OCI-LY1 (cell line): ENCODE measurements at regions not wholly inside any gene's neighbourhood (a gene's known extent, or its start where the extent isn't known, plus 50 kb on each side); places are given as distances from the start of the nearest gene placed in this dataset.

ENCODE experiments used
- H2AFZ ChIP-seq: fragments of 200-600 bp; sonication (generic), shearing (Covaris generic); 2 replicates; pipeline ENCODE4 v1.6.0; 2014; ENCODE audit warnings: antibody characterized with exemption, mild to moderate bottlenecking, low read length
- H3F3A ChIP-seq: fragments of 200-600 bp; sonication (generic), shearing (Covaris generic); 2 replicates; pipeline ENCODE4 v1.6.0; 2014; ENCODE audit warnings: mild to moderate bottlenecking, antibody characterized with exemption, low read length, moderate library complexity; ENCODE audit not compliant: insufficient read depth
- H3K27ac ChIP-seq: fragments of 200-600 bp; sonication (generic); 2 replicates; pipeline ENCODE4 v1.5.1; 2014; ENCODE audit warnings: low read length, mixed run types, mild to moderate bottlenecking, low read depth; ENCODE audit not compliant: poor library complexity, severe bottlenecking
- H3K27me3 ChIP-seq: fragments of 200-600 bp; sonication (generic); 2 replicates; pipeline ENCODE4 v1.6.0; 2014; ENCODE audit warnings: antibody characterized with exemption, mild to moderate bottlenecking, low read length, moderate library complexity; ENCODE audit not compliant: insufficient read depth
- H3K36me3 ChIP-seq: fragments of 200-600 bp; sonication (generic); 2 replicates; pipeline ENCODE4 v1.6.1; 2014; ENCODE audit warnings: mild to moderate bottlenecking, antibody characterized with exemption, low read length, moderate library complexity, mixed read lengths; ENCODE audit not compliant: insufficient read depth
- H3K4me1 ChIP-seq: fragments of 200-600 bp; sonication (generic); 2 replicates; pipeline ENCODE4 v1.5.1; 2014; ENCODE audit warnings: mild to moderate bottlenecking, low read length, moderate library complexity; ENCODE audit not compliant: insufficient read depth, severe bottlenecking
- H3K4me2 ChIP-seq: fragments of 200-600 bp; sonication (generic), shearing (Covaris generic); 2 replicates; pipeline ENCODE4 v1.6.1; 2014; ENCODE audit warnings: low read length
- H3K4me3 ChIP-seq: fragments of 200-600 bp; sonication (generic); 2 replicates; pipeline ENCODE4 v1.5.1; 2014; ENCODE audit warnings: low read length, low read depth, mild to moderate bottlenecking, mixed read lengths; ENCODE audit not compliant: poor library complexity, severe bottlenecking
- H3K79me2 ChIP-seq: fragments of 200-600 bp; shearing (Covaris generic); 2 replicates; pipeline ENCODE4 v1.6.1; 2016; ENCODE audit warnings: mixed run types, low read length, mixed read lengths; ENCODE audit not compliant: insufficient read depth
- H3K9ac ChIP-seq: fragments of 200-600 bp; sonication (generic), shearing (Covaris generic); 2 replicates; pipeline ENCODE4 v1.6.1; 2014; ENCODE audit warnings: mild to moderate bottlenecking, low read length, mixed read lengths
- H3K9me2 ChIP-seq: fragments of 200-600 bp; sonication (generic), shearing (Covaris generic); 2 replicates; pipeline ENCODE4 v1.6.1; 2014; ENCODE audit warnings: low read depth, mild to moderate bottlenecking, low read length, mixed read lengths
- H3K9me3 ChIP-seq: fragments of 200-600 bp; shearing (Covaris generic); 2 replicates; pipeline ENCODE4 v1.6.1; 2014; ENCODE audit warnings: low read length, mixed read lengths
- H4K20me1 ChIP-seq: fragments of 200-600 bp; sonication (generic), shearing (Covaris generic); 2 replicates; pipeline ENCODE4 v1.6.0; 2016; ENCODE audit warnings: mild to moderate bottlenecking, low read length; ENCODE audit not compliant: insufficient read depth
- EZH2 ChIP-seq: fragments of 200-600 bp; sonication (generic), shearing (Covaris generic); IDR thresholded peaks from 2 replicates; pipeline ENCODE4 v1.8.0; 2017; ENCODE audit warnings: borderline replicate concordance, mixed run types, mild to moderate bottlenecking, antibody characterized with exemption, low read length, moderate library complexity, mixed read lengths
- TF ChIP-seq, protein P1 (sequence below): fragments of 200-600 bp; sonication (generic), shearing (Covaris generic); IDR thresholded peaks from 2 replicates; pipeline ENCODE4 v1.5.1; 2017; ENCODE audit warnings: mild to moderate bottlenecking, antibody characterized with exemption, low read length, moderate library complexity, mixed read lengths

- no peak for TF ChIP-seq EZH2
- TF ChIP-seq, protein P1, sequence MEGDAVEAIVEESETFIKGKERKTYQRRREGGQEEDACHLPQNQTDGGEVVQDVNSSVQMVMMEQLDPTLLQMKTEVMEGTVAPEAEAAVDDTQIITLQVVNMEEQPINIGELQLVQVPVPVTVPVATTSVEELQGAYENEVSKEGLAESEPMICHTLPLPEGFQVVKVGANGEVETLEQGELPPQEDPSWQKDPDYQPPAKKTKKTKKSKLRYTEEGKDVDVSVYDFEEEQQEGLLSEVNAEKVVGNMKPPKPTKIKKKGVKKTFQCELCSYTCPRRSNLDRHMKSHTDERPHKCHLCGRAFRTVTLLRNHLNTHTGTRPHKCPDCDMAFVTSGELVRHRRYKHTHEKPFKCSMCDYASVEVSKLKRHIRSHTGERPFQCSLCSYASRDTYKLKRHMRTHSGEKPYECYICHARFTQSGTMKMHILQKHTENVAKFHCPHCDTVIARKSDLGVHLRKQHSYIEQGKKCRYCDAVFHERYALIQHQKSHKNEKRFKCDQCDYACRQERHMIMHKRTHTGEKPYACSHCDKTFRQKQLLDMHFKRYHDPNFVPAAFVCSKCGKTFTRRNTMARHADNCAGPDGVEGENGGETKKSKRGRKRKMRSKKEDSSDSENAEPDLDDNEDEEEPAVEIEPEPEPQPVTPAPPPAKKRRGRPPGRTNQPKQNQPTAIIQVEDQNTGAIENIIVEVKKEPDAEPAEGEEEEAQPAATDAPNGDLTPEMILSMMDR, result no peak
- Histone ChIP-seq H3K9me3 (no peaks in the 10 kb centered on the region), H4K20me1 (no peaks in the 10 kb centered on the region), H3K4me3 (no peak overlapping the region), H3K9ac (no peak overlapping the region), H3K27me3 (no peaks in the 10 kb centered on the region), H3K79me2 (no peaks in the 10 kb centered on the region), H2AFZ (no peak overlapping the region), H3K9me2 (no peaks in the 10 kb centered on the region; the same call in 1 of the 2 replicates), H3K4me2 (no peak overlapping the region), H3K4me1 (no peaks in the 10 kb centered on the region), H3K36me3 (no peaks in the 10 kb centered on the region), H3F3A (no peaks in the 10 kb centered on the region), H3K27ac (no peak overlapping the region)
Measured at GRCh38 chr13:81203783-81204182, 862.9 kb upstream of the SPRY2 start.

DNA sequence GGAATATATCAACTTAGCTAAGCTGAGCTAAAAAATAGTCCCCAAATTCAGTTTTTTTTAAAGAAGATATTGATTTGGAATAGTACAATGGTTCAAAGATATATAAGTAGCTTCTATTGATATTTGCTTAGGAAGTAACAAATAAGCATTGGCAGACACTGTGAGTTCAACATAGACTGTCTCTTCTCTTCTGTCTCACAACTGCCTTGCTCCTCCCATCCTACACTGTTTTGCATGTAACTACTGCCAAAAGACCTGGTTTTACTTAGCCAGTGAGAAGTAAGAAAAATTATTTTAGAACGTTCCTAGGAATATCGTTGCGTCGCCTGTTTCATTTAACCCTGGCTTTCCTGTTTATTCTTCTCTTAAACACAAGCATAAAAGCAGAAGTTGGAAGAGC is 859.0 kb upstream of the SPRY2 start:
- Histone ChIP-seq H3K36me3 (no peaks in the 10 kb centered on the region), H3K27me3 (no peaks in the 10 kb centered on the region), H3K79me2 (no peaks in the 10 kb centered on the region), H3K4me1 (no peaks in the 10 kb centered on the region), H3K4me2 (no peak overlapping the region), H3K4me3 (no peak overlapping the region), H3F3A (no peaks in the 10 kb centered on the region), H3K9me3 (no peaks in the 10 kb centered on the region), H3K9ac (no peak overlapping the region), H3K27ac (no peak overlapping the region), H2AFZ (no peak overlapping the region), H3K9me2 (peaks cover 3% of the 10 kb centered on the region), H4K20me1 (no peaks in the 10 kb centered on the region)
- TF ChIP-seq EZH2, result no peak
- TF ChIP-seq, protein P1, result no peak

DNA sequence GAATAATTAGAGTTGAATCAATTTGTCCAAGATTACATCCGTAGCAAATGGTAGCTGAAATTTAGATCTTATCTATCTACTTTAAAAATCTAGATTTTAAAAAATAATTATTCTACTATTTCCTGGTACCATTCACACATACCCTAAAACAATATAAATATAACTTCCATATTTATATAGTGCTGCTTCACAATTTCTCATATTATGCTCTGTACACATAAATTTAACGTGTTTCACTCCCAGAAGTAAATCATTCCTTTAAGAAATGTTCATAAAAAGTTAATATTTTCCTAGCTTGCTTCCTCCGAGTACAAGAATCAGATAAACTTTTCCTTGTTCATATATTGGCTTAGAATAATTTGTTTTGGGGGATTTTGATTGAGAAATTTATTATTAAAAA is 857.0 kb upstream of the SPRY2 start:
- Histone ChIP-seq H3K27ac (no peak overlapping the region), H3K9ac (no peak overlapping the region), H3K4me3 (no peak overlapping the region), H3K79me2 (no peaks in the 10 kb centered on the region), H2AFZ (no peak overlapping the region), H4K20me1 (no peaks in the 10 kb centered on the region), H3K36me3 (no peaks in the 10 kb centered on the region), H3K27me3 (no peaks in the 10 kb centered on the region), H3F3A (no peaks in the 10 kb centered on the region), H3K9me3 (no peaks in the 10 kb centered on the region), H3K4me2 (no peak overlapping the region), H3K4me1 (no peaks in the 10 kb centered on the region), H3K9me2 (peaks cover 3% of the 10 kb centered on the region)
- TF ChIP-seq, protein P1, result no peak
